ENCODE measurements at regions not wholly inside any gene's neighbourhood (a gene's known extent, or its start where the extent isn't known, plus 50 kb on each side); places are given as distances from the start of the nearest gene placed in this dataset.

DNA sequence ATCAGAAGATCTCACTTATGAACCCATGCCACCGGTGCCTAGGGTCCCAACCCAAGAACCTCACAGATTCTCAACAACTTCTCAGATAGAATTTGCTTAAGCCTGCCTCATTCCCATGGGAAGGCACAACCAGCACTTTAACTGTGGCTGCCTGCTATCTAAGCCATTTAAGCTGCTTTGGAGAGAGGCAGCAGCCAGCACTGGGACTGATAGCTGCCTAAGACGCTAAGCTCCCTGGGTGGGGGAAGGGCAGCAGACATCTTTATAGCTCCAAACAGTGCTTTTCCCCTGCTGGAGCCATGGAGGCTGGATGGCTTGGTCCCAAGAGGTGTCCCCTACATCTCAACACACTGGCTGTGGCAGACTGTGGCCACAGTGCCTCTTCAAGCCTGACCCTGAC, 1268.6 kb downstream of the FAM133A start:
- TF ChIP-seq, protein P1, sequence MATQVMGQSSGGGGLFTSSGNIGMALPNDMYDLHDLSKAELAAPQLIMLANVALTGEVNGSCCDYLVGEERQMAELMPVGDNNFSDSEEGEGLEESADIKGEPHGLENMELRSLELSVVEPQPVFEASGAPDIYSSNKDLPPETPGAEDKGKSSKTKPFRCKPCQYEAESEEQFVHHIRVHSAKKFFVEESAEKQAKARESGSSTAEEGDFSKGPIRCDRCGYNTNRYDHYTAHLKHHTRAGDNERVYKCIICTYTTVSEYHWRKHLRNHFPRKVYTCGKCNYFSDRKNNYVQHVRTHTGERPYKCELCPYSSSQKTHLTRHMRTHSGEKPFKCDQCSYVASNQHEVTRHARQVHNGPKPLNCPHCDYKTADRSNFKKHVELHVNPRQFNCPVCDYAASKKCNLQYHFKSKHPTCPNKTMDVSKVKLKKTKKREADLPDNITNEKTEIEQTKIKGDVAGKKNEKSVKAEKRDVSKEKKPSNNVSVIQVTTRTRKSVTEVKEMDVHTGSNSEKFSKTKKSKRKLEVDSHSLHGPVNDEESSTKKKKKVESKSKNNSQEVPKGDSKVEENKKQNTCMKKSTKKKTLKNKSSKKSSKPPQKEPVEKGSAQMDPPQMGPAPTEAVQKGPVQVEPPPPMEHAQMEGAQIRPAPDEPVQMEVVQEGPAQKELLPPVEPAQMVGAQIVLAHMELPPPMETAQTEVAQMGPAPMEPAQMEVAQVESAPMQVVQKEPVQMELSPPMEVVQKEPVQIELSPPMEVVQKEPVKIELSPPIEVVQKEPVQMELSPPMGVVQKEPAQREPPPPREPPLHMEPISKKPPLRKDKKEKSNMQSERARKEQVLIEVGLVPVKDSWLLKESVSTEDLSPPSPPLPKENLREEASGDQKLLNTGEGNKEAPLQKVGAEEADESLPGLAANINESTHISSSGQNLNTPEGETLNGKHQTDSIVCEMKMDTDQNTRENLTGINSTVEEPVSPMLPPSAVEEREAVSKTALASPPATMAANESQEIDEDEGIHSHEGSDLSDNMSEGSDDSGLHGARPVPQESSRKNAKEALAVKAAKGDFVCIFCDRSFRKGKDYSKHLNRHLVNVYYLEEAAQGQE (IDR thresholded peaks at IDR 0.05; ENCODE audit: low read depth): no peak
- no peak for TF ChIP-seq EGR1 (IDR thresholded peaks at IDR 0.05)
- no peak for TF ChIP-seq YY1 (IDR thresholded peaks at IDR 0.05; ENCODE audit: low read depth)
- TF ChIP-seq ZBTB7A (IDR thresholded peaks at IDR 0.05; ENCODE audit: low read depth): no peak
- TF ChIP-seq, protein P2, sequence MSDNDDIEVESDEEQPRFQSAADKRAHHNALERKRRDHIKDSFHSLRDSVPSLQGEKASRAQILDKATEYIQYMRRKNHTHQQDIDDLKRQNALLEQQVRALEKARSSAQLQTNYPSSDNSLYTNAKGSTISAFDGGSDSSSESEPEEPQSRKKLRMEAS (IDR thresholded peaks at IDR 0.05): no peak
- no peak for TF ChIP-seq CREB1 (IDR thresholded peaks at IDR 0.05; ENCODE audit: low read depth)
- TF ChIP-seq EP300 (IDR thresholded peaks at IDR 0.05; ENCODE audit: borderline replicate concordance): no peak
- no peak for TF ChIP-seq TCF12 (IDR thresholded peaks at IDR 0.05; ENCODE audit: low read depth)
- TF ChIP-seq NFIC (IDR thresholded peaks at IDR 0.05): no peak
- TF ChIP-seq RAD21 (IDR thresholded peaks at IDR 0.05; ENCODE audit: low read depth): no peak
- no peak for TF ChIP-seq TAF1 (IDR thresholded peaks at IDR 0.05; ENCODE audit: low read depth)
